Spleen (tissue), 11 donors: ENCODE measurements at regions not wholly inside any gene's neighbourhood (a gene's known extent, or its start where the extent isn't known, plus 50 kb on each side); places are given as distances from the start of the nearest gene placed in this dataset.

Experiments
- DNase-seq: peaks from one replicate; pipeline ENCODE4 v3.0.0-alpha.2; 2020
- H3K27ac ChIP-seq, 8 donors: fragments of 200-600 bp; sonication (generic) in 7 of 8; 1 replicate in 4 of 8; 2 replicates in 4 of 8; pipeline versions ENCODE4 v1.5.0 to v1.8.0; 2016 to 2021; ENCODE audit warnings: inconsistent platforms in 4 of 8, mild to moderate bottlenecking in 4 of 8, moderate library complexity in 1 of 8
- H3K27me3 ChIP-seq, 7 donors: fragments of 200-600 bp; sonication (generic) in 6 of 7; replicated peaks in 1 of 7; 1 replicate in 4 of 7; 2 replicates in 3 of 7; pipeline versions ENCODE4 v1.5.0 to v1.8.0; 2016 to 2021; ENCODE audit warnings: inconsistent platforms in 3 of 7, mild to moderate bottlenecking in 1 of 7
- H3K36me3 ChIP-seq, 6 donors: fragments of 200-600 bp; sonication (generic) in 5 of 6; 1 replicate in 4 of 6; 2 replicates in 2 of 6; pipeline versions ENCODE4 v1.5.0 to v1.8.0; 2016 to 2021; ENCODE audit warnings: inconsistent platforms in 2 of 6
- H3K4me1 ChIP-seq, 6 donors: fragments of 200-600 bp; sonication (generic) in 5 of 6; 1 replicate in 3 of 6; 2 replicates in 3 of 6; pipeline versions ENCODE4 v1.5.0 to v1.8.0; 2016 to 2021; ENCODE audit warnings: inconsistent platforms in 3 of 6
- H3K4me3 ChIP-seq, 8 donors: fragments of 200-600 bp; sonication (generic) in 7 of 8; 1 replicate in 4 of 8; 2 replicates in 4 of 8; pipeline versions ENCODE4 v1.5.0 to v1.8.0; 2016 to 2021; ENCODE audit warnings: inconsistent platforms in 4 of 8, mild to moderate bottlenecking in 4 of 8, moderate library complexity in 2 of 8
- H3K9me3 ChIP-seq, 8 donors: fragments of 200-600 bp; sonication (generic) in 7 of 8; 1 replicate in 4 of 8; 2 replicates in 4 of 8; pipeline versions ENCODE4 v1.5.0 to v1.8.0; 2016 to 2021; ENCODE audit warnings: inconsistent platforms in 4 of 8
- POLR2A ChIP-seq, 3 donors: fragments of 450-650 bp; IDR thresholded peaks; one replicate each; pipeline ENCODE4 v1.5.1; 2017; ENCODE audit warnings: antibody characterized with exemption in 3 of 3, mild to moderate bottlenecking in 1 of 3
- POLR2AphosphoS5 ChIP-seq, 3 donors: sonication (generic); formaldehyde crosslinking; IDR thresholded peaks; one replicate each; pipeline ENCODE4 v1.5.1; 2017; ENCODE audit warnings: antibody characterized with exemption in 3 of 3
- WGBS, 5 donors: extraction: QIAGEN DNeasy Blood & Tissue Kit in 3 of 5; methylation state at CpG; one replicate each; pipeline versions ENCODE4 v1.1.5 to v1.1.7; 2013 to 2018; 5-methylcytosine and 5-hydroxymethylcytosine counted together
- intact Hi-C: fragments of 100-400 bp; cut with DNase I; formaldehyde crosslinking; loops from one replicate; pipeline ENCODE4 v1.15.0; 2023; ENCODE audit warnings: low total_unique reads
- TF ChIP-seq, protein P1 (sequence below), 11 experiments: fragments of 200-600 bp in 7 of 11; fragments of 450-650 bp in 4 of 11; sonication (generic) in 4 of 11; IDR thresholded peaks in 8 of 11; conservative IDR thresholded peaks in 3 of 11; 1 replicate in 7 of 11; 2 replicates in 4 of 11; pipeline versions ENCODE4 v1.4.0 to v1.8.0; 2016 to 2021; ENCODE audit warnings: antibody characterized with exemption in 11 of 11, inconsistent platforms in 4 of 11, mild to moderate bottlenecking in 1 of 11
- donor health status: healthy with polysubstance abuse.
- donor health status: DM: no; HTN: no; CAD: no; lungs with moderate emphysema.
- donor health status: DM: no; HTN: no; CAD: no.
- donor health status: Bipolar disorder and iron deficiency.
- donor health status: healthy.
- donor health status: DM: no; HTN: no; CAD: no.
- donor health status: DM: yes; HTN: yes; CAD: no.

DNA sequence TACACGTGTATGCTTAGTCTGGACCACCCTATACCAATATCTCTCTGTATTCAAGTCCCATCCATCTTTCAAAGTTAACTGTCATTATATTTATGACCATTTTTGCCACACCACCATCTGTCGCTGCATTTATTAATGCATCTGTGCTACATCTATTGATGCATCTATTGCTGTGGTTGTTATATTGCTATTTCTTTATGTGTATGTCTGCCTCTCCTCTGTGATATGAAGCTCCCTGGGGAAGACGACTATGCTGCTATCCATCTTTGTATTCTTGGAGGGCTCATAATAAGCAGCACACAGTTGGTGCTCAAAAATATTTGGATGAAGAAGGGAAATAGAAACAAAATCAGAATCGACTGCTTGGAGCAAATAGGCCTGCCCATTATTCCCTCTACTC is 357.6 kb downstream of the RPS29 start:
- no peak for DNase-seq
- Histone ChIP-seq H3K4me3 (no peak overlapping the region), H3K27me3 (no peaks in the 10 kb centered on the region), H3K4me1 (no peaks in the 10 kb centered on the region), H3K9me3 (peaks cover 0 to 4% (median 0%) of the 10 kb centered on the region in 8 donors), H3K36me3 (no peaks in the 10 kb centered on the region), H3K27ac (no peak overlapping the region)
- WGBS, 5 donors, result 78 to 91% (median 80%) methylated on average over 4 of the region's 4 CpGs
- intact Hi-C loops, result no loop called here
- TF ChIP-seq POLR2AphosphoS5 (IDR thresholded peaks at IDR 0.05), result no peak
- no peak for TF ChIP-seq POLR2A (IDR thresholded peaks at IDR 0.05)

GRCh38 chr14:49221316-49221715 is 364.9 kb downstream of the RPS29 start:
- intact Hi-C loops, result no loop called here
- no peak for TF ChIP-seq POLR2AphosphoS5 (IDR thresholded peaks at IDR 0.05)
- no peak for TF ChIP-seq POLR2A (IDR thresholded peaks at IDR 0.05)
- TF ChIP-seq, protein P1, sequence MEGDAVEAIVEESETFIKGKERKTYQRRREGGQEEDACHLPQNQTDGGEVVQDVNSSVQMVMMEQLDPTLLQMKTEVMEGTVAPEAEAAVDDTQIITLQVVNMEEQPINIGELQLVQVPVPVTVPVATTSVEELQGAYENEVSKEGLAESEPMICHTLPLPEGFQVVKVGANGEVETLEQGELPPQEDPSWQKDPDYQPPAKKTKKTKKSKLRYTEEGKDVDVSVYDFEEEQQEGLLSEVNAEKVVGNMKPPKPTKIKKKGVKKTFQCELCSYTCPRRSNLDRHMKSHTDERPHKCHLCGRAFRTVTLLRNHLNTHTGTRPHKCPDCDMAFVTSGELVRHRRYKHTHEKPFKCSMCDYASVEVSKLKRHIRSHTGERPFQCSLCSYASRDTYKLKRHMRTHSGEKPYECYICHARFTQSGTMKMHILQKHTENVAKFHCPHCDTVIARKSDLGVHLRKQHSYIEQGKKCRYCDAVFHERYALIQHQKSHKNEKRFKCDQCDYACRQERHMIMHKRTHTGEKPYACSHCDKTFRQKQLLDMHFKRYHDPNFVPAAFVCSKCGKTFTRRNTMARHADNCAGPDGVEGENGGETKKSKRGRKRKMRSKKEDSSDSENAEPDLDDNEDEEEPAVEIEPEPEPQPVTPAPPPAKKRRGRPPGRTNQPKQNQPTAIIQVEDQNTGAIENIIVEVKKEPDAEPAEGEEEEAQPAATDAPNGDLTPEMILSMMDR (IDR thresholded peaks at IDR 0.05 in 8 of 11, conservative IDR thresholded peaks at IDR 0.05 in 3 of 11), result no peak
- Histone ChIP-seq H3K36me3 (no peaks in the 10 kb centered on the region), H3K27me3 (no peaks in the 10 kb centered on the region), H3K9me3 (no peaks in the 10 kb centered on the region), H3K27ac (no peak overlapping the region), H3K4me3 (no peak overlapping the region), H3K4me1 (no peaks in the 10 kb centered on the region)
- WGBS, 5 donors, result 64 to 84% (median 74%) methylated on average over 3 of the region's 3 CpGs
- DNase-seq, result no peak

- no peaks in the 10 kb centered on the region for H3K36me3 ChIP-seq
- no peaks in the 10 kb centered on the region for H3K27me3 ChIP-seq
- H3K9me3 ChIP-seq, result no peaks in the 10 kb centered on the region
- 73 to 87% (median 82%) methylated on average over 3 of the region's 3 CpGs for WGBS, 5 donors
- TF ChIP-seq POLR2A (IDR thresholded peaks at IDR 0.05) (no peak), POLR2AphosphoS5 (IDR thresholded peaks at IDR 0.05) (no peak)
- TF ChIP-seq, protein P1 (IDR thresholded peaks at IDR 0.05 in 8 of 11, conservative IDR thresholded peaks at IDR 0.05 in 3 of 11), result no peak
- H3K4me3 ChIP-seq, result no peak overlapping the region
- H3K27ac ChIP-seq, result no peak overlapping the region
- no peaks in the 10 kb centered on the region for H3K4me1 ChIP-seq
- DNase-seq, result no peak
- intact Hi-C loops, result no loop called here
Observed at GRCh38 chr14:49220492-49220891, 365.7 kb downstream of the RPS29 start.

- TF ChIP-seq POLR2A (IDR thresholded peaks at IDR 0.05), result no peak
- TF ChIP-seq, protein P1 (IDR thresholded peaks at IDR 0.05 in 8 of 11, conservative IDR thresholded peaks at IDR 0.05 in 3 of 11), result no peak
- no peak for TF ChIP-seq POLR2AphosphoS5 (IDR thresholded peaks at IDR 0.05)
- Histone ChIP-seq H3K36me3 (no peaks in the 10 kb centered on the region), H3K27ac (no peak overlapping the region), H3K4me1 (no peaks in the 10 kb centered on the region), H3K9me3 (no peaks in the 10 kb centered on the region), H3K4me3 (no peak overlapping the region), H3K27me3 (no peaks in the 10 kb centered on the region)
- no peak for DNase-seq
- intact Hi-C loops, result no loop called here
- WGBS, 5 donors, result 64 to 81% (median 75%) methylated on average over 5 of the region's 5 CpGs
Observed at GRCh38 chr14:49218436-49219092, 367.6 kb downstream of the RPS29 start.
